ENCODE measurements at regions not wholly inside any gene's neighbourhood (a gene's known extent, or its start where the extent isn't known, plus 50 kb on each side); places are given as distances from the start of the nearest gene placed in this dataset.
"Not testable (repeated sequence)": the region's sequence is repeated elsewhere in the genome, so short reads cannot be mapped to it uniquely, and the experiment has no call there.

DNA sequence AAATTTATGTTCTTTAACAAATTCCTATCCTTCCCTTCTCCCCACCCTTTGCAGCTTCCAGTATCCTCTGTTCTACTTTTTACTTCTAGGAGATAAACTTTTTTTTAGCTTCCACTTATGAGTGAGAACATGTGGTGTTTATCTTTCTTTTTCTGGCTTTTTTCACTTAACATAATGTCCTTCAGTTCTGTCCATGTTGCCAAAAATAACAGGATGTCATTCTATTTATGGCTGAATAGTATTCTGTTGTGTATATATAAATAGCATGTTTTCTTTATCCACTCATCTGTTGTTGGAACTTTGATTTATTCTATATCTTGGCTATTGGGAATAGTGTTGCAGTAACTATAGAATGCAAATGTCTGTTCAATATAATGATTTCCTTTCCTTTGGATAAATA lies 1191.2 kb downstream of the CNTNAP5 start:
- DNase-seq (ENCODE audit: low read depth in 2 of 2) = no peak

DNA sequence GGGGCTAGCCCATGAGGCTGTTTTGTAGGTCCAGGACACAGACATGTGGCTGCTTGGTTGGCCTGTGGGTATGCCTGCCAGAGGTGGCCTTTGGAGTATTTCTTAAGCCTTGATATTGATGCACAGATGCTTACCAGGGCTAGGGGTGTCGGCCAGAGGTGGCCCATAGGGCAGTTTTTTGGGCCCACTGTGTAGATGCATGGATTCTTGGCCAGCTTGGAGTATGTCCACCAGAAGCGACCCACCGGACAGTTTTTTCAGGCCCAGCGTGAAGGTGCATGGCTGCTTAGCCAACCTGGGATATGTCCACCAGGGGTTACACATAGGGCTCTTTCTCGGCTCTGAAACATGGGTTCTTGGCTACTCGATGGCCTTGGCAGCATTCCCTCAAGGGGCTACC lies 1199.1 kb downstream of the CNTNAP5 start:
- no peak for DNase-seq (ENCODE audit: low read depth in 2 of 2)

GRCh38 chr2:125224830-125225229 lies 1199.7 kb downstream of the CNTNAP5 start:
- DNase-seq (ENCODE audit: low read depth in 2 of 2) = no peak

- DNase-seq (ENCODE audit: low read depth in 2 of 2) = no peak
Observed at GRCh38 chr2:125227843-125228392, 1202.8 kb downstream of the CNTNAP5 start.

DNA sequence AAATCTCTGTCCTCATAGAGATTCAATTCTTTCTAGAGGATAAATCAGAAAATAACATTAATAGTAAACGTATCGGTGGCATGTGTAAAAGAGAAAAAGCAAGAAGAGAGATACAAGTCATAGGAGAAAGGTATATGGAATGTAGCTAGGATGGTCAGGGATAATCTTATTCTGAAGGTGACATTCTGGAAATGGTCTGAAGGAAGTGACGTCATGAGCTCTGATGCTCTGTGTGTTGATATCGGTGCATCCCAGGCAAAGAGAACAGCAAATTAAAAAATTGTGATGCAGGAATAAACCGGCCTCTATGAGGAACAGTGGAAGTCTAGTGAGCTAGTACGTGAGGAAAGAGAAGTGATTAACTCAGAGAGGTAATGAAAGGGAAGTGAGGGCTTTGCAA lies 1215.8 kb downstream of the CNTNAP5 start:
- DNase-seq (ENCODE audit: low read depth in 2 of 2) = no peak

- no peak for DNase-seq (ENCODE audit: low read depth in 2 of 2)
Observed at GRCh38 chr2:125243074-125243473, 1218.0 kb downstream of the CNTNAP5 start.

- DNase-seq (ENCODE audit: low read depth in 2 of 2) = no peak
Observed at GRCh38 chr2:125254010-125254409, 1228.9 kb downstream of the CNTNAP5 start.

DNA sequence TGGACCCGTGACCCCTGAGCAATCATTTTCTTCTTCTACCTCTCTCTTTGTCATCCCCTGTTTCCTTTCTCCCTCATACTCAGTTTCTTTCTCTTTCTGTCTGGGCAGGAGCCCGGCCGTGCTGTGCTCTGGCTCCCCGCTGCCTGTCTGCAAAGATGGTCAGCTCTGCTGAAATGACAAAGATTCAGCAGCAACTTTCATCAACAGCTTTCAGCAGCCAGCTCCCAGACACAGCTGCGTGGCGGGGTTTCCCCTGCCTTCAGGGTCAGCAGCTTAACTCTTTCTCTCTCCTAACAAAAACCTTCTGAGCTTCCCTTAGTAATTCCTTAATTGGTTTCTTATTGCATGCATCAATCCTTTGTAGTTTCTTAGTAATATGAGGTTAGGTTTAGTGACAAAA lies 1234.4 kb downstream of the CNTNAP5 start:
- DNase-seq (ENCODE audit: low read depth in 2 of 2) = no peak

- not testable (repeated sequence) for DNase-seq (ENCODE audit: low read depth in 2 of 2)
Observed at GRCh38 chr2:125260366-125260930, 1235.4 kb downstream of the CNTNAP5 start.

DNA sequence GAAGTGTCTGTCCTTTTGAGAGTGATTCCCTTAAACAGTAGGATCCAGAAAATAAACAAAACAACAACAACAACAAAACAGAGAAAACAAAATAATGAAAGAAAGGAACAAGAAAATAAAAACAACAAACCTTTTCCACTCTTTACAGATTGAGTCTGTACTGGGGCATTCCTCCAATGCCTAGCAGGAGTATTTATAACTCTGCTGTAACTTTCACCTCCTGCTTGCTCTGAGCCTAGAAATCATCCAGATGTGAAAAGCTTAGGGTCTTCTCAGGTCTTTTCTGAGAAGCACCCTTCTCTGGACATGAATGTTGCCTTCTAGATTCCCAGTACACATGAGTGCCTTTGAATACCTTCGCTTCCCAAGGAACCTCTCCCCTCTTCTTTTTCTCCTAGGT lies 1239.4 kb downstream of the CNTNAP5 start:
- no peak for DNase-seq (ENCODE audit: low read depth in 2 of 2)

GRCh38 chr2:125267683-125268082 lies 1242.6 kb downstream of the CNTNAP5 start:
- DNase-seq (ENCODE audit: low read depth in 2 of 2) = no peak

- DNase-seq (ENCODE audit: low read depth in 2 of 2) = no peak
Observed at GRCh38 chr2:125272651-125273050, 1247.6 kb downstream of the CNTNAP5 start.

GRCh38 chr2:125274718-125275117 lies 1249.6 kb downstream of the CNTNAP5 start:
- DNase-seq (ENCODE audit: low read depth in 2 of 2) = no peak

DNA sequence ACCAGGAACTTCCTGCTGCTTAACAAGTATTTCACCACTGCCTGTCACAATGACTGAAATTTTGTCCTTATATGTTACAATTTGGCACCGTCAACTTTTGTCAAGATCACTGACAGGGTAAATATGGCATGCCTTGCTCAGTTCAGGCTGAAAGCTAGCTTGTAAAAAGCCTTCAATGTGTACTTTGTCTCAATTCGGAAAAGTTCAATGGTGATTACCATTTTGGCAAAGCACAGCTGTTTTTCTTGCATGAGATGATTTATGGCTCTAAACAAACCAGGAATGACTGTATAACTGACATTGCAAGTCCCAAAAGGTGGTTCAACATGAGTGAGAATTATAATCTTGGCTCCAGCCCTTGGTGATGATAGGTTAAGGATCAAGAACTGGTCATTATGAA lies 1255.2 kb downstream of the CNTNAP5 start:
- DNase-seq (ENCODE audit: low read depth in 2 of 2) = no peak

- DNase-seq (ENCODE audit: low read depth in 2 of 2) = no peak
Observed at GRCh38 chr2:125281242-125281641, 1256.2 kb downstream of the CNTNAP5 start.

- no peak for DNase-seq (ENCODE audit: low read depth in 2 of 2)
Observed at GRCh38 chr2:125296742-125297141, 1271.7 kb downstream of the CNTNAP5 start.

- DNase-seq (ENCODE audit: low read depth in 2 of 2) = no peak
Observed at GRCh38 chr2:125310657-125311364, 1285.7 kb downstream of the CNTNAP5 start.

DNA sequence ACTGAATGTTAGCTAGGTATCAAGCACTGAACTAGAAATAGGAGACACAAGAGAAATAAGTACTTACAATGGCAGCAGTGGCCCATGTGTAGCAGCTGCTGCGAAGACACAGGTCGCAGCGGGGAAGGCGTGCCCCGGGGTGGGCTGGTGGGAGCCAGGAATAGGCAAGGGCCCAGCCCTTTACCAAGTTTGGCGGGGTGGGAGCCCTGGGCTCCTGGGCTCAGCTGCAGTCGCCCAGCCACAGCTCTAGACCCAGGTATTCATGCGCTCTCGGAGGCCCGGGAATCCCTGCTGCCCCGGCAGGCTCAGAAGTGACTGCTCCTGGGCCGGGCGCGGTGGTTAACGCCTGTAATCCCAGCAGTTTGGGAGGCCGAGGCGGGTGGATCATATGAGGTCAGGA lies 1287.3 kb downstream of the CNTNAP5 start:
- DNase-seq (ENCODE audit: low read depth in 2 of 2) = no peak

DNA sequence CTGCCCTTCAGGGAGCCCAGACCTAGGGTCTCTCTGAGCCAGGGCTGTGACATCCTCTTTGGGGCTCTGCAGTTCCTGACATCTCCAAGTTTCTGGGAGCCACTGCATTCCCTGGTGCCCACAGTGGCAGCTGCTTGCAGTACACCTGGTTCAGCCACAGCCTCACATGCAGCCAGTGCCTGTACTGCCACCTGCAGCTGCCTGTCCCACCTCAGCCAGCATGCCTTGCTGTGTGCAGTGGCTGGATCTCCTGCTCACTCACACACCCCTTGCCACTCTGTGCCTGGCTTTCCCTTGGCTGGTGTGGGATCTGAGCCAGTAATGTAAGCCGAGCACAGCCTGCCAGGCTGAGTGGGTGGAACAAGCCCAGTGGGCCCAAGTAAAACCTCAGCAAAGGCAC lies 1288.7 kb downstream of the CNTNAP5 start:
- no peak for DNase-seq (ENCODE audit: low read depth in 2 of 2)

GRCh38 chr2:125318740-125319139 lies 1293.7 kb downstream of the CNTNAP5 start:
- no peak for DNase-seq (ENCODE audit: low read depth in 2 of 2)

- DNase-seq (ENCODE audit: low read depth in 2 of 2) = no peak
Observed at GRCh38 chr2:125324273-125324672, 1299.2 kb downstream of the CNTNAP5 start.

- no peak for DNase-seq (ENCODE audit: low read depth in 2 of 2)
Observed at GRCh38 chr2:125330133-125330532, 1305.0 kb downstream of the CNTNAP5 start.

DNA sequence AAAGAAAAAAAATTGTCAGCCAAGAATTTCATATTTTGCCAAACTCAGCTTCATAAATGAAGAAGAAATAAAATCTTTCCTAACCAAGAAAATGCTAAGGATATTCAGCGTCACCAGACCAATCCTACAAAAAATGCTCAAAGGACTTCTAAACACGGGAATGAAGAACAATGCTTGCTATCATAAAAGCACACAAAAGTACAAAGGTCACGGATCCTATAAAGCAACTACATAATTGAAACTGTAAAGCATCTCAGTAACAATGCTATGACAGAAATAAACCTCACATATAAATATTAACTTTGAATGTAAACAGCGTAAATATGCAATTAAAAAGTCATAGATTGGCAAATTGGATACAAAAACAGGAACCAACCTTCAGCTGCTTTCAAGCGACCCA lies 1314.6 kb upstream of the GYPC start:
- DNase-seq (ENCODE audit: low read depth in 2 of 2) = no peak

DNA sequence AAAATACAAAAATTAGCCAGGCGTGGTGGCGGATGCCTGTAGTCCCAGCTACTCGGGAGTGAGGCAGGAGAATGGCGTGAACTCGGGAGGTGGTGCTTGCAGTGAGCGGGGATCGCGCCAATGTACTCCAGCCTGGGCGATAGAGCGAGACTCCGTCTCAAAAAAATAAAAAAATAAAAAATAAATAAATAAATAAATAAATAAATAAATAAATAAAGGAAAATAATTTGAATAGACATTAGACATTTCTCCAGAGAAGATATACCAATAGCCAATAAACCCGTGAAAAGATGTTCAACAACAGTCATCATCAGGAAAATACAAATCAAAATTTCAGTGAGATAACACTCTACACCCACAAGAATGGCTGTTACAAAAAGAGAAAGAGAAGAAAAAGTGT lies 1302.4 kb upstream of the GYPC start:
- DNase-seq (ENCODE audit: low read depth in 2 of 2) = not testable (repeated sequence)
